HG02678 (cell line): ENCODE measurements at regions not wholly inside any gene's neighbourhood (a gene's known extent, or its start where the extent isn't known, plus 50 kb on each side); places are given as distances from the start of the nearest gene placed in this dataset.
"Not testable (repeated sequence)": the region's sequence is repeated elsewhere in the genome, so short reads cannot be mapped to it uniquely, and the experiment has no call there.

ENCODE experiments used
- ATAC-seq: cut with Tn5 transposase; IDR thresholded peaks from one replicate; pipeline ENCODE4 v1.9.1; 2021; ENCODE audit warnings: mild to moderate bottlenecking, moderate library complexity; ENCODE audit not compliant: unreplicated experiment

DNA sequence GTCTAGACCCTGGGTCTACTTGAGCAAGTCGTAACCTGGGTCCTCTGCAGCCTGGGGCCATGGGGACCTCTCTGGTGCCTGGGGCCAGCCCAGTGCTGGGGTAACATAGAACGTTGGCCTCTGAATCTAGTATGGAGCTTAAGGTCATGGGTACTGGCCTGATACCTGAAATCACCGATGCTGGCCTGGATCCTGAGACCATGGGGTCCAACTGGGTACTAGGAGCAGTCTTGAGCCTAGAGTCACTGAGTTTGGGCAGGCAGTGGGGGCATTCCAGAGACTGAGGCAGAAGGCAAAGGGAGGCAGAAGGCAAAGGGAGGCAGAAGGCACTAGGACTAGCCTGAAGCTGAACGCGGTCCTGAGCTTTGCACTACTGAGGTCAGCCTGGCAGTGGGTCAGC lies 1121.1 kb upstream of the PRR20A start:
- no peak for ATAC-seq

DNA sequence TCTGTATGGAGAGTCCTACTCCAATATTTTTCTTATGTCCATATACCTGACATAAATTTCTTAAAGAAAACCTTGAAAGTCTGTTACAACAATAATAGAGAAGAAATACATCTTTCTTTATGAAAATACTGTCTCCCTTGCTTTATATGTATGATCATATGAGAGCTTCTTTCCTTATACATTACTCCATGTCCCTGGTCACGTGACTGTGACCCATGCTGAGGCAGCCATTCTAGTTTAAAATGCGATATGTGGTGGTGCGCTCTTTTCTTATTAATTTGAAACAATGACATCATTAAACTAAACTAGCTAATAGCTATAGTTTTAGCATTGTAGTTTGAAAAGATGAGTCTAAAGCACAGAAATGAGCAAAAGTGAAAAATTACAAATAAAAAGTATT lies 1120.3 kb upstream of the PRR20A start:
- ATAC-seq: no peak

DNA sequence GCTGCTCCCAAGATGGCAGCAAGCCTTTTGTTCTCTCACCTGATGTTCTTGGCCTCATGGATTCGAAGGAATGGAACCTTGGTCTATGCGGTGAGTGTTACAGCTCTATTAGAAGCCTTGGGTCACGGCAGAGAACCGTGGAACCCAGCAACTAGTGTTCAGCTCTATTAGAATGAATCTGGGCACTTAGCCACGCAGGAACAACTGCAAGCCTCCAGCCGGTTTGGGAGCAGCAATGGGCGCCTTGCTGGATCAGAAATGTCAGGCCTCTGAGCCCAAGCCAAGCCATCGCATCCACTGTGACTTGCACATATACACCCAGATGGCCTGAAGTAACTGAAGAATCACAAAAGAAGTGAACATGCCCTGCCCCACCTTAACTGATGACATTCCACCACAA lies 1100.7 kb upstream of the PRR20A start:
- no peak for ATAC-seq

DNA sequence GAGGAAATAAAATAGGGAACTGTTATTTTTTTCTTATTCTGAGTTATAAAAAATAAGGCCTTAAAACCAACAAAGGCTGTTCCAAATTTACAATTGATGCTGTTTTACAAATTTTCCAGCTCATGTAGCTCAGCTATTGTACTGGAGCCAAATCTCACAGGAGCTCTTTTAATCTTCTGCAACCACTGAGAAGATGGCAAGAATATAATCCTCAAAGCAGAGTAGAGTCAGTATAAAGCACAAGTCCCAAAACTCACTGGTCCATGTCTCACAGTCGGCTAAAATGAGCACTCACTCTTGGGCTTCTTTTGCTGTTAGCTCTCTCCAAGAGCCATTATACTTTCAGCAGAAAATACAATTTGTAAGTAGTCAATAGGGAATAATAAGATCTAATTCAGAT lies 1074.4 kb upstream of the PRR20A start:
- ATAC-seq: no peak

DNA sequence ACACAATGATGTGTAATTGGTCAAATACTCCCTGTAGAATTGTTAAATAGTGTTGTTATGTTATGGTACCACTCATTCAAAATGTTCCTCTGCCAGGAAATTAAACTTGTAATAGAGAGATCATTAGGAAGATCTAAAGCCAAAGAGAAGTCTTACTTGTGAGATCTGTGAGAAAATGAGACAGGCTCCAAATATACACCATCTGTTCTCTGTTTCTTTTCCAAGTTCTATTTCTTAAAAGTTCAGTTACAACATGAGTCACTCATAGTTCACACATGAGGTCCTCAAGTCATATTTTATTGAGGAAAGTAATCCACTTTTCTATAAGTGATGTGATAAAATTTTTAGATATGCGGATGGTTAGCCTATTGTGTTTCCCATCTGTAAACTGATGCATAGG lies 1038.1 kb upstream of the PRR20A start:
- no peak for ATAC-seq

DNA sequence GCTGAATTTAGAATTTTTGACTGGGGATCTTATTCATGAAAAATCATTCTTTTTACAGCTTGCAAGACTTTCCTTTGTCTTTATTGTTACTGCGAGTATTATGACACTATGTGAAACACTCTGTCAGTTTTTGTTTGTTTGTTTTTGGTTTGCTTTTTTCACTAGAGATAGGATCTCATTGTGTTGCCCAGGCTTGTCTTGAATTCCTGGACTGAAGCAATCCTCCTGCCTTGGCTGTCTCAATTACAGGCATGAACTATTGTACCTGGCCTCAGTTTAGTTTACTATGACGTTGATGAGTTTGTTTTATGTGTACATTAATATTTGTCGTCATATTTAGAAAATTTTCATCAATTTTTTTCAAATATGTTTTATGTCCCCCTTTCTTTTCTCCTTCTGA lies 1030.0 kb upstream of the PRR20A start:
- no peak for ATAC-seq

DNA sequence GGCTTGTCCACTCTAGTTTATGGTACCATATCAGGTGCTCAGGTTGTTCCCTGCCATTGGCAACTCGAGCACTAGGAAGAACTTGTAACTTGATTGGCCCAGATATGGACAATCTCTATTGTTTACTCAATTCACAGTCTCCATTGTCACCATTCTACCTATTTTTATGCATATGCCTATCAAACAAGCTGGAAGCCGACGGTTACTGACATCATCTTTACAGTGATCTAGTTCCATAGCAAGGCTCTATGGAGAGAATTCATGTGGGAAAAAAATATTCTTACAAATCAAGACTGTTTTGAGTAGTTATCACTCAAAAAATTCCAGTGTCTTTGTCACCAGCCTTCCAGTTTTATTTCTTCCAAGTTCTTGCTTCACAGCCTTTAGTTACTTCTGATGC lies 1006.2 kb upstream of the PRR20A start:
- ATAC-seq: no peak

DNA sequence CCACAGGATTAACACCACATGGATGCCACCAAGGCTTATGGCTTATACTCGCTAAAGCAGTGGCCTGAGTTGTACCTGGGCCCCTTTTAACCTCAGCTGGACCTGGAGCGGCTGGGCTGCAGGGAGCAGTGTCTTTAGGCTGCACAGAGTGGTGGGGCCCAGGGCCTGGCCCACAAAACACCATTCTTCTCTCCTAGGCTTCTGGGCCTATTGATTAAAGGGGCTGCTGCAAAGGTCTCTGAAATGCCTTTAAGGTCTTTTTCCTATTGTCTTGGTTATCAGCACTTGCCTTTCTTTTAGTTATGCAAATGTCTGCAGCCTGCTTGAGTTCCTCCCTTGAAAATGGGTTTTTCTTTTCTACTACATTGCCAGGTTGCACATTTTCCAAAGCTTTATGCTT lies 973.9 kb upstream of the PRR20A start:
- ATAC-seq: no peak

DNA sequence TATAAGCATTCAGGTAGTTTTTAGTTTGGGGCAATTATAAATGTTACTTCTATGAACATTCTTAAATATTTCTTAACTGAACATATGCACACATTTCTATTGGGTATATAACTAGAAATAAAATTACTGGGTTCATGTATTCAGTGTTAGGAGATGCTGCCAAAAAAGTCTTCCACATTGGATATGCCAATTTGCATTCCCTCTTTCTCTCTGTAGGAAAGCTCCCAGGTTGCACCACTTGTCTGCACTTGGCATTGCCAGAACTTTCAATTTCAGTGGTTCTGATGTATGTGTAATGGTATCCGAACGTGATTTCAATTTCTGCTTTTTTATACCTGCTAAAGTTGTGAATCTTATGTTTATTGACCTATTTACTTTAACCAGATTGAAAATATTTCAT lies 972.1 kb upstream of the PRR20A start:
- ATAC-seq: no peak

DNA sequence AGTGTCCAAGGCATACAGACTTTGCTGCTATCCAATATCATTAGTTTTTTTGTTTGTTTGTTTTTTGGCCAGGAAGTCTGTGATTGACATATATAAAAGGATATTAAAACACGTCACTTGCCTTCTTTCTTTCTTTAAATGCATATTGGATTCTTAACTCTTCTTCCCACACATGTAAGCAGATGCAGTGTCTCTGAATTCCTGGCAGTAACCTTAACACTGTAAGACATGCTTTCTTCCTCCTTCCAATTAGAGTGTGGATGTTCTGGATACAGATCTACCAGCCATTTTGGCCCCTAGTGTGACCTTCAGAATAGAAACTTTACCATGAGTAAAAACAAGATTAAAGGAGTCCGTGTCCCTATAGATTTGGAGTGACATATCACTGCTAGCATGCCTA lies 967.4 kb upstream of the PRR20A start:
- no peak for ATAC-seq

DNA sequence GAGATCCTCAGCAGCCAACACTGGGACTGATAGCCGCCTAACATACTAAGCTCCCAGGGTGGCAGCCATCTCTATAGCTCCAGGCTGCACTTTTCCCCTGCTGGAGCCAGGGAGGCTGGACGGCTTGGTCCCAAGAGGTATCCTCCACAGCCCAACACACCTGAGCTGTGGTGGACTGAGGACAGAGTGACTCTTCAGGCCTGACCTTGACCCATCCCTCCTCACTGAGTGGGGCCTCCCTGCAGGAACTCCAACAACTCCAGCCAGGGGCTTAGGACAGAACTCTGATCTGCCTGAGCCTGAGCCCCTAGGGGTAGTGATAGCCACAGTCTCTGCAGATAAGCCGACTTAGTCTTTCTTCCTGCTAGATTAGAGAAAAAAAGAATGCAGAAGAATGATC lies 958.1 kb upstream of the PRR20A start:
- ATAC-seq: no peak

DNA sequence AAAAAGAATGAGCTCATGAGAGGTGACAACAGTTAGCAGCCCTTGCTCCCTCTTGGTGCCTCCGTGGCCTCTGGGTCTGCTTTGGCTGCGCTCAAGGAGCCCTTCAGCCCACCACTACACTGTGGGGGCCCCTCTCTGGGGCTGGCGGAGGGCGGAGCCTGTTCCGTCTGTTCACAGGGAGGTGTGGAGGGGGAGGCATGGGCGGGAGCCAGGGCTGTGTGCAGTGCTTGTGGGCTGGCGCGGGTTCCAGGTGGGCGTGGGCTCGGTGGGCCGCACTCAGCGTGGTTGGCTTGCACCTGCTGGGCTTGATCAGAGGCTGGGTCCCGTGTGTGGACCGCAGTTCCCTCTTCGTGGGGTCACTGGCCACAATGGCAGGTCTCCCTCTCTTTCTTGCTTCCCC lies 953.4 kb upstream of the PRR20A start:
- ATAC-seq: no peak

DNA sequence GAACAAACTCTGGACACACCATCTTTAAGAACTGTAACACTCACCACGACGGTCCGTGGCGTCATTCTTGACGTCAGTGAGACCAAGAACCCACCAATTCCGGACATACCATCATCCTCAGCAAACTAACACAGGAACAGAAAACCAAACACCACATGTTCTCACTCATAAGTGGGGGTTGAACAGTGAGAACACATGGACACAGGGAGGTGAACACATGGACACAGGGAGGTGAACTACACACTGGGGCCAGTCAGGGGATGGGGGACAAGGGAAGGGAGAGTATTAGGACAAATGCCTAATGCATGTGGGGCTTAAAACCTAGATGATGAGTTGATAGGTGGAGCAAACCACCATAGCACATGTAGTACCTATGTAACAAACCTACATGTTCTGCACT lies 952.1 kb upstream of the PRR20A start:
- ATAC-seq: not testable (repeated sequence)

DNA sequence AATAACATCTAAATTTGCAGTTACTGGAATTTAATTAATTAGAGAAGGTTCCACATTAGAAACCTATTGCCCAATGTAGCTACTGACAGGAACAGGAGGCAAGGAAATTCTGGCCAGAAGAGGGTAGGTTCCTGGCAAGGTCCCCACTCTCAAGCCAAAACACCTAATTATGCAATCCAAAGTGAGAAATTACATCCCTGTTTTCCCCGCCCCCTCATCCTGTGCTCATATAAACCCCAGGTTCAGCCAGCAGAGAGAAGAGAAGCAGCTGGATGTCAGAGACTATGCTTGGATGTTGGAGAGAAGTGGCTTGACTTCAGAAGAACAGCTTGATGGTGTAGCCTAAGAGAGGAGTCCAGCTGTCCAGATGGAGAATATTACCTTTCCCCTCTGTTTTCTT lies 951.3 kb upstream of the PRR20A start:
- no peak for ATAC-seq

DNA sequence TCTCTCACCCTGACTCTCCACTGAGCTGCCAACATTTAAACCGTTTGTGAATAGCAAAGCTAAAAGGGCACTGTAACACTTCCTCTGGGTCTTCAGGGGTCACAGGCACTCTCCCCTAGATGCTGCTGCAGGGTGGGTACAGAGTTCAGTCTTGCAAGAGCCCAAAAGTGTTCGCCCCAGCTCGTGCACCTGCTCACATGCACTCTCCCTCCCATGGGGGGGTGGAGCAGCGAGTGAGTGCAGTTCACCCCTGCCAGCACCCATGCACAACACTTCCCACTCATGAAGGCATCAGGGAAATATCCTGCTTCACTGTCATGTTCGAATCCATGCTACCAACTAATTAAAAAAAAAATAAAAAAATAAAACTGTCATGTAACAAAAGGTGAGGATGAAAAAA lies 950.7 kb upstream of the PRR20A start:
- ATAC-seq: no peak

DNA sequence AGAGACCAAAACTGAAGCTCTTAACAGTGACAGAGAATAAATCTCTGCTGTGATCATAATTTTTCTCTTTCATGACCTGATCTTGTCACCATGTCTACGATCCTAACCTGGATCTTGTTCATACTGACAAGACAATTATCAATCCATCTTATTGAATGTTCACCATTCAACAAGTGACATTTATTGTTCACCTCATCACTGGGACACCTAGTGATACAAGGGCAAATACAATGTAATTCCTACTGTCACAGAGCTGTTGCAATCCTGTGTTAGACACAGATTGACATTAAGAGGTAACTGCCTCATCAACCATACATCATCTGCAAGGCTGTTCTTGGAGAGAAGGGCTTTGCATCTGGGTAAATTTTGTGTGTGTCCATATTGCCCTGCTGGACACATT lies 942.4 kb upstream of the PRR20A start:
- ATAC-seq: no peak

DNA sequence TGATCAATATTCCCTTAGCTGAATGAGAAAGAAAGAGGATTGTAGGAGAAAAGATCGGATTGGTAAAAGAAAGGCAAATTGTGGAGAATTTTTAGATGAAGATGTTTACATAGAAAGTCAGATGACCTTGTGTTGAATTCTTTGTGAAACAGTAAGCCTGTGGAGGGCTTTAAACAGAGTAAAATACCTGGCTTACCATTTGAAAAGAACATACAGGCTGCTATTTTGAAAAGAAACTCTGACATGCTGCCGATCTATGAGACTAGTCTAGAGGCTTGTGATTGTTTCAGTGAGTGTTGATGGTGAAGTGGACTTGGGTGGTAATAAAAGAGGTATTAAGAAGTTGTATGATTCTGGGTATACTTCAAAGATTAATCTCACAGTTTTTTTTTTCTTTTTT lies 938.9 kb upstream of the PRR20A start:
- ATAC-seq: no peak

DNA sequence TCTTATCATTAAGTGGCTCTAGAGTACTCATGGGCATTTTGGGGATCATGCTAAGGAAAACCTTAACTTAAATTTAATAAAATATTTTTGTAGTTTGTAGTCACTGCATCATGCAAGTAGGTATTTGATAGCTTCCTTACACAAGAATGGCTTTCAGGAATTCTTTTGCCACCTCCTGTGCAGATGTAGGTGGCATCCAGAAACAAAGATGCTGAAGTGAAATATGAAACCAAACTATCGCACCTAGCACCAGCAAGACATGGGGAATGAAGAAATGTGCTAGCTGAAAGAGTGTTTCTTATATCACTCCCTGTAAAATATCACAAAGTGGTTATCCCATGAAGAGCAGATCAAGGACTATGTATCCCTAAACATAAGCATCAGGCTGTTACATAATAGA lies 924.5 kb upstream of the PRR20A start:
- ATAC-seq: no peak

DNA sequence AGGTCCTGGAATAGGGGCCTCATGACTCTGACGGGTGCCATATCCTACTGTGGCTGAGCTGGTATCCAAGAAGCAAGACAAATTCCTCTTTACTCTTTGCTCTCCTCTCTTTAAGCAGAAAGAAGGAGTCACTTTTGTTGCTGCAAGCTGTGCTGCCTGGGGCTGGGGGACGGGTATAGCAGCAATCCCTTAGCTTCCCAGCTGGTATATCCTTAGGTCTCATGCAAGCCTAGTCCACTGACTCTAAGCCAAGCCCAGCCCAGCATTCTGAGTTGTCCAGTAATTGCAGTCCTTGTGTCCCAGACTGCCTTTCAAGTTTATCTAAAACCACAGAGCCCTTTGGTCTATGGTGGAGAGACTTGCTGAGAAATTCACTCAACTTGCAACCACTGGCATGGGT lies 893.0 kb upstream of the PRR20A start:
- ATAC-seq: no peak

DNA sequence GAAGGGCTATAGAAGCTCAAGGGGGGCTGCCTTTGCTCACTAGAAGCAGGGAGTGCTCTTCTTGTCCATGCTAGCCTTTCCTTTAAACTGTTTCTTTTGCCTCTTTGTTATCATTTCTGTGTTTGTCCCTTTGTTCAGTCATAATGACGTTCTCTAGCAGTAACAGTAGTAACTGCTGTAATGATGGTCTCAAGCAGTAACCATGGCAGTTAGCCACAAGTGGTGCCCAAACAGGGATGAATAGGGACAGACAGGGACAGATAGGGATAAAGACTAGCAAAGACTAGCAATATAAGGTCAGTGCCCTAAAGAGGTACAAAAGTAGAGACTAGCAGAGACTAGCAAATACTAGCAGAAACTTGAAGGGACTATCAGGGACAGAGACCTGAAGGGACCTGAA lies 869.0 kb upstream of the PRR20A start:
- no peak for ATAC-seq

DNA sequence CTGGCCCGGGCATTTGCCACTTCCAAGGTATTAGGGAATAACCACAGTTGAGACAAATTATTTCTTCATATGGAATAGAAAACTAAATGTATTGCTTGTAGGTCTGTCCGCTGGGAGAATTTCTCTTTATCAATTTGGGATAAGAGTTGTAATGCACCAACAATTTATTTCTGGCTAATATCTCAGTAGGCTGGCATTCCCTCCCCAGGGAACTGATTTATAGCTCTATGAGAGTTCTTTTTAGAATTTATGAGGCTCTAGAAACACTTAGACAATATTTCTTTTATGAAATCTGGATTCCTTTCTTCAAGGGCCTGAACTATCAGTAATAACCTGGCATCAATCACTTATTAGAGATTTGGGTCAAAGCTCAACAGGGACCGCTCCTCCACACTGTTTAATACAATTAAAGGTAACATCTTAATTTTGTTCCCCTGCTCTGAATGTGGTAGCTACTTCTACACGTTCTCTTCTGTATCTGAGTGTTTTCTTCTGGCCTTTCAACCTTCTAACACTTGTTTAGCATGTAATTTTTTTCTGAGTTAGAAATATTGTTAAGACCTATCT lies 857.4 kb upstream of the PRR20A start:
- ATAC-seq: no peak

DNA sequence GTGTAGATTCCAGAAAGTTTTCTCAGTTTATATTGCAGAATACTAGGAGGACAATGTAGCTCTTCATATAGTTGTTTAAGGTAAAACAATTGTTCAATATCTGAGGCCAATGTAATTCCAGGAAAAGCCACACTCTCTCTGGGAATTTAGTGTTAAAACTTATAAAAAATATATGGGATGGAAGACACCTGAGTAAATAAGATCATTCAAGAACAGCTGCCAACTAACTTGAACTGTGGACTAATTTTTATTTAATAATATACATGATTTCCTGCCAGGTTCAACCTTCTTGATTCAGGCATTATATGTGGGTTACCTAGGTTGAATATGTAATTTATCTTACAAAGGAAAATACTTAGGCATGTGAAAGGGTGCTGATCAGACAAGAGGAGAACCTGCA lies 841.1 kb upstream of the PRR20A start:
- no peak for ATAC-seq

DNA sequence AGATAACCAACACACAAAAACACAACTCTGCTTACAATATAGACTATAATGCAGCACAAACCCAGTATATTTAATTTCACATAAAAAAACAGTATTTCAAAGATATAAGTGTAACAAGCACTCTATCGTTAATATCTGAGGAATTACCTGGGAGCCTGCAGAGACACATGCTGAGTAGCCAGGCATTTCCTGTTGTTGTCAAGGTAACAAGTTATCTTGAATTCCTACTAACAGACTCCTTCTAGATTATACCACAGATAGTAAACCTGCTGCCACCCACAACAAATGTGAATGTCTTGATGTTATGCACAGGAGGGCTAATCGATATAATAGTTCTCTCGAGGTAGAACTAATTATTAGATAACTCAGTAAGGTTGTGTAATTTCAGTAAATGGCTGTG lies 826.0 kb upstream of the PRR20A start:
- no peak for ATAC-seq

DNA sequence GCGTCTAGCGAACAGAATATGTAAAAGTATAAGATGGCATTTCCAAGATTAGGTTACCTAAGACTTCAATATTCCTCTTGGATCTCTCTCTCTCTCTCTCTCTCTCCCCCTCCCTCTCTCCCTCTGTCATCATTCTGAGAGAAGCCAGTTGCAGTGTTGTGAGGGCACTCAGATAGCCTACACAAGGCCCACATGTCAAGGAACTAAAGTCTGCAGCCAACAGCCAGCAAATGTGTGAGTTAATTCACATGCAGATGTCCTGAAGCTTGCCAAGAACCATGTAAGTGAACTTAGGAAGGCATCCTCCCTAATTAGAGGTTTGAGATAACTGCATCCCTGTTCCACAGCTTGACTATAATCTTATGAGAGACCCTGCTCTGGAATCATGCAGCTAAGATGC lies 822.9 kb upstream of the PRR20A start:
- no peak for ATAC-seq
